ENCODE measurements at regions not wholly inside any gene's neighbourhood (a gene's known extent, or its start where the extent isn't known, plus 50 kb on each side); places are given as distances from the start of the nearest gene placed in this dataset.

DNA sequence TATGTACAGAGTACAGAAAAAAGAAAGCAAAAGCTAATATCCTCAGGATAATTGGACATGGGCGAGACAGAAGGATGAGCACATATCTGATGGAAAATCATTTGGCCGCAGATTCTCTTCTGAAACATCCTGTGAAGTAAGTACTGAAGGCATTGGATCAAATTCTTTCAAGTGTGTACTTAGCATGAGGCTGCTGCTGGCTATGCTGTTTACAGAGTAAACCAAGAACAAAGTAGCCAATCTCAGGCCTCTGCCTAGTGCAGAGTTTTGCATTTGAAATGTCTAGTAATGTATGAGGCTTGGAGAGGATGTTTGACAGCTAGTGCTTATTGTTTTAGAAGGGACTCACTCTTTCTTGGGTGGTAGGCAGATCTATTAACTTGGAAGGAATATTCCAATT lies 128.5 kb downstream of the MAGEC2 start:
- TF ChIP-seq, protein P1, sequence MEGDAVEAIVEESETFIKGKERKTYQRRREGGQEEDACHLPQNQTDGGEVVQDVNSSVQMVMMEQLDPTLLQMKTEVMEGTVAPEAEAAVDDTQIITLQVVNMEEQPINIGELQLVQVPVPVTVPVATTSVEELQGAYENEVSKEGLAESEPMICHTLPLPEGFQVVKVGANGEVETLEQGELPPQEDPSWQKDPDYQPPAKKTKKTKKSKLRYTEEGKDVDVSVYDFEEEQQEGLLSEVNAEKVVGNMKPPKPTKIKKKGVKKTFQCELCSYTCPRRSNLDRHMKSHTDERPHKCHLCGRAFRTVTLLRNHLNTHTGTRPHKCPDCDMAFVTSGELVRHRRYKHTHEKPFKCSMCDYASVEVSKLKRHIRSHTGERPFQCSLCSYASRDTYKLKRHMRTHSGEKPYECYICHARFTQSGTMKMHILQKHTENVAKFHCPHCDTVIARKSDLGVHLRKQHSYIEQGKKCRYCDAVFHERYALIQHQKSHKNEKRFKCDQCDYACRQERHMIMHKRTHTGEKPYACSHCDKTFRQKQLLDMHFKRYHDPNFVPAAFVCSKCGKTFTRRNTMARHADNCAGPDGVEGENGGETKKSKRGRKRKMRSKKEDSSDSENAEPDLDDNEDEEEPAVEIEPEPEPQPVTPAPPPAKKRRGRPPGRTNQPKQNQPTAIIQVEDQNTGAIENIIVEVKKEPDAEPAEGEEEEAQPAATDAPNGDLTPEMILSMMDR (conservative IDR thresholded peaks at IDR 0.05; ENCODE audit: low read length), result no peak
- TF ChIP-seq EZH2phosphoT487 (IDR thresholded peaks at IDR 0.05; ENCODE audit: borderline replicate concordance, low read depth, low read length), result no peak
